HG02885 (cell line): ENCODE measurements at regions not wholly inside any gene's neighbourhood (a gene's known extent, or its start where the extent isn't known, plus 50 kb on each side); places are given as distances from the start of the nearest gene placed in this dataset.

Experiments
- ATAC-seq: cut with Tn5 transposase; IDR thresholded peaks from one replicate; pipeline ENCODE4 v1.9.1; 2021; ENCODE audit warnings: mild to moderate bottlenecking; ENCODE audit not compliant: unreplicated experiment, poor library complexity

DNA sequence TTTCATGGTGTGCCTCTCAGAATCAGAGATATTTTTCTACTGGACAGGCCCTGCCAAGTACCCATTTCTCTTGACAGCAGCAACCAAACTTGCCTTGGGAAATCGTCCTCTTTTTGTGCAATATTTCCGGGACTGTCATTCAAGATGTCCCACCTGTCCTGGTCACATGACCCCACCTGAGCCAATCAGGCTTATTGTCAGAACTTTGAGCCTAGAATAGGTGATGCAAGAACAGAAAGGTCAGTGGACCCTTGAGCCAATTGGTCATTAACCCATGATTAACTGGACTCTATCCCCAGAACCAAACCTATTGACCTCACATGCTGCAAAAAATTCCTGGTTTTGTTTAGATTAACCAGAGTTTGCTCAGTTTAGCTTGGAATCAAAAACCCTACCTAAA lies 108.3 kb upstream of the TOP1 start:
- no peak for ATAC-seq

DNA sequence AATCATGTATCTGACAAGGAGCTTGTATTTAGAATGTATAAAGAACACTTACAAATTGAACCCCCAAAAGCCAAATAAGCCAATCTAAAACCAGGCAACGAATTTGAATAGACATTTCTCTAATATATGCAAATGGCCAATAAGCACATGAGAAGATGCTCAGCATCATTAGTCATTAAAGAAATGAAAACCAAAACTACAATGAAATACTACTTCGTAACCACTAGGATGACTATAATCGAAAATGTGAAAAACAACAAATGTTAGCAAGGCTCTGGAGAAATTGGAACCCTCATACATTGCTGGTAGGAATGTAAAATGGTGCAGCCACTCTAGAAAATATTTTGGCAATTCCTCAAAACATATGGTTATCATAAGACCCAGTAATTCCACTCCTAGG lies 105.8 kb upstream of the TOP1 start:
- no peak for ATAC-seq

DNA sequence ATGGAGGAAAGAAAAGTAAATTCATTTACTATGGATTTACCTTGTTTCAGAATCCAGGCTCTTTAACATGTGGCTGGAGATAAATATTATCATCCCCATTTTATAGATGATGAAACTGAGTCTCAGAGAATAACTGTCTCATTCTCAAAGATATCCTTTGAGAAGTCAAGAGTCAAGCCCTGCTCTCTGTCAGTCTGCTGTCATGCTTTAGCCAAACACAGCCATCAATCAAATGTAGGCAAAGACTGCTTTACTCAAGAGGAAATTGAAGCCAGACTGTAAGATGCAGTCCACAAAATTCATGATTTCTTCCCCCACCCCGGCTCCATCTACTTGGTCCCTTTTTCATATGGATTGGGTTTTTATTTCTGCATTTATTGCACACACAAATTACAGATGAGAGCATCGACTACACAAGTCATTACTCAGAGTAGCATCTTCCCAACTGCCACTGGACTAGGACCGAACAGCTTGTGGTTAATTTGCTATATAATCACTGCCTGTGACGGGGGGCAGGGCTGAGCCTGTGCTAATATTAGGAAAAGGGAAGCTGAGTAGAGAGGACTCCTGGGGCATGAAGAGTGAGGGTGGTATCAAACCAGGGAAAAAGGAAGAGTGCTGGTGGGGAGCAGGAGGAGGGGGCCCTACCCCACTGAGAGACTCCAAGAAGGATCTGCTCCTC lies 102.7 kb upstream of the TOP1 start:
- no peak for ATAC-seq

DNA sequence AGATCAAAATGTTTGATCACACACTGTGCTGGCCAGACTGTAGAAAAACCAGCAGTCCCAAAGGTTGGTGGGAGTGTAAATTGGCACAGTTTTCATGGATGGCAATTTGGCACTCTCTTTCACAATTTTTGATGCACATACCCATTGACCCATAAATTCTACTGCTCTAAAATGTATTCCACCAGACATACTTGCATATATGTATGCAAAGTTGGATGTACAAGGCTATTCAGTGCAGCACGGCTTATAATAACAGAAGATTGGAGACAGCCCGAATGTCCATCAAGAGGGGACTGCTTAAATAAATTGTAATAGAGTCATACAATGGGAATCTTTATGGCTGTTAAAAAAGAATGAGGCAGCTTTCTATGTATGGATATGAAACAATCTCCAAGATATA lies 101.7 kb upstream of the TOP1 start:
- no peak for ATAC-seq

DNA sequence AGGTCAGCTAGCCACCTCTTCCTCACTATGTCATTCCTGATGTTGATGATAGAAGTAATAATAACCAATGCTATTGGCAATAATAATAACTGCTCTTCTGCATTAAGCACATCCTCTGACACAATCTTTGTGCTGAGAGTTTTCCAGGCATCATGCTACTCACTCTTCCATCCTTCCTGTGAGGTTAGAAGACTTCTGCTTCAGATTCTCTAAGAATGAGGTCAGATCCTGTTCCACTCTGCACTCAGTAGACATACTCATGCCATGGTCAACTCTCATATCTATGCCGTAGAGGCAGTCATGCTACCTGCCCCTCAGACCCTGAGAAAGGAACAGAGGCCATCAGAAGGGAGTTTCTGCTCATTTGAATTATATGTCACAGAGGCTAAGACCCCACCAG lies 98.1 kb upstream of the TOP1 start:
- no peak for ATAC-seq

DNA sequence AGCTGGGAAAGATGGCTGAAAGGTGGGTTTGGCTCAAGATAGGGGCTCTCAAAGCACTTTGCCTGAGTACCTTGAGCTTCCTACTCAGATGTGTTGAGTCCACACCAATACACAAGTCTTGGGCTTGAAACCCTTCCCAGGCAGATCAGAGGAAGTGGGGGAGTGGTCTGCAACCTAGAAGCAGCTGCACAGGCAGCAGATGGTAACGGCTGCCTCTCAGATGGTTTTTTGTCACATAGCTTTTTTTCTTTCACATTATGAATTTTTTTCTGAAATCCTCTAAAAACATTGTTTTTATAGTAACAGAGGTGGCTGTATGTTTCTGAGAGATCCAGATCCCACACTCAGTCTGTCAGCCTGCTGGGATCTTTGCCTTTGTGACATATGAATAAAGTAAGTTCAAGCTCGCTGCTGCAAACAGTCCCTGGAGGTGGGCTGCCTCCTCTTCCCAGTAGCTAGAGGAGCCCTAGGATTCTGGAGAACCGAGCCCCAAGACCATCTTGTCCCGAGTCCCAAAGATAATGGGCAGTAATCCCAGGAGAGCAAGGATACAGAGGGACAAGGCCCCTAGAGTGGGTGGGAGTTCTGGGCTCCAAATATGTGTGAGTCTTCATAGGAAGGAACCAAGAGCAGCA lies 97.1 kb upstream of the TOP1 start:
- ATAC-seq = no peak

DNA sequence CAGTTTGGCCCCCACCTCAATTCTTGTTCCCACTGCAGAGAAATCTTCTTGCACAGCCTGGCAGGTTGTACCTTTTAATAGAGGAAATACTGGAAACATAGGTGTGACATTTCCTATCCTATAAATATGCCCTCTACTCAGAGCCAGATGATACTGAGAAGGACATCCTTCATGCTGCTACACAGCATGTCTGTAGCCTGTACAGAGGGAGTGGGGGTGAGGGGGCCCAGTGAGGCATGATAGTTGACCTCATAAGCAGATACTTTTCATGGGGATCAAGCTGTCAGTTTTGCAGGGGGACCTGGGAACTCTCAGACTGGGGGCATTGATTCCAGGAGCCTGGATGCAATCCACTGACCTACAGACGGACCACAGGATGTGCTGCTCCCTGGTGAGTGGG lies 96.2 kb upstream of the TOP1 start:
- ATAC-seq = no peak

DNA sequence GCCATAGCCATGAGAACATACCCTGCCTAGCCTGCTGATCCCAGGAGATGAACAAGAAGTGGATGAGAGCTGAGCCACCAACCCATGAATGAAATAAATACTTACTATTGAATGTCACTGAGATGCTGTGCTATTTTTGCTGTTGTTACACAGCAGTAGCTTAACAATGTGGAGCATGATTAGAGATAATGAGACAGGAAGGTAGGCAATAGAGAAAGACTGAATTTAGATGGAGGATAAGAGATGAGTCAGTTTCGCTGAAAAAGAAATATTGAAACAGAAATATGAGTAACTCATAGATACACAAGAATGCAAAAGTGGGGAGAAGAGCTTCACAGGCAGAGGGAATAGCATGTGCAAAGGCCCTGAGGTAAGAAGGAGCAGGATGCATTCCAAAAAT lies 94.9 kb upstream of the TOP1 start:
- ATAC-seq = no peak

DNA sequence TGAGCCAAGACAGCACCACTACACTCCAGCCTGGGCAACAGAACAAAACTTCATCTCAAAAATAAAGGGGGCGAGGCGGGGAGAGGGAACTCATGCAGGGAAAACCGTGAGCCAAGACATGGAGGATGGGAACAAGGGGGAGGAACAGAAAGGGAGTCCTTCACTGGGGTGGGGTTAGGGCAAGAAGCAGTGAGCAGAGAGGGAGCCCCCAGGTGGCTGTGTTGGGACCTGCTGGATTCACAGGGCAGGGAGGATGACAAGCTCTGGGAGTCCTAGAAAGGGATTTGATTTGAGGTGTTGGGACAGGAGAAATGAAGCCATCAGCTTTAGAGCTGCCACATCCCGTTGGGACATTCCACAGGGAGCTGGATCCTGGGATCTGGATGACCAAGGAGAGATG lies 90.6 kb upstream of the TOP1 start:
- ATAC-seq = no peak

DNA sequence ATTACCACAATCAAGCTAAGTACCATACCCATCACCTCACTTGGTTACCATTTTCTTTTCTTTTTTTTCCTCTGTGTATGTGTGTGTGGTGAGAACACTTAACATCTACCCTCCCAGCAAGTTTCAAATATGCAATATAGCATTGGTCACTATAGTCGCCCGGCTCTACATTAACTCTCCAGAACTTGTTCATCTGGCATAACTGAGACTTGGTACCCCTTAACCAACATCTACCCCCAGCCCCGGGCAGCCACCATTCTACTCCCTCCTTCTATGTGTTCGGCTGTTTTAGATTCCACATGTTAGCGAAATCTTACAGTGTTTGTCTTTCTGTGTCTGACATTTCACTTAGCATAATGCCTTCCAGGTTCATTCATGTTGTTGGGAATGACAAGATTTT lies 89.0 kb upstream of the TOP1 start:
- no peak for ATAC-seq

DNA sequence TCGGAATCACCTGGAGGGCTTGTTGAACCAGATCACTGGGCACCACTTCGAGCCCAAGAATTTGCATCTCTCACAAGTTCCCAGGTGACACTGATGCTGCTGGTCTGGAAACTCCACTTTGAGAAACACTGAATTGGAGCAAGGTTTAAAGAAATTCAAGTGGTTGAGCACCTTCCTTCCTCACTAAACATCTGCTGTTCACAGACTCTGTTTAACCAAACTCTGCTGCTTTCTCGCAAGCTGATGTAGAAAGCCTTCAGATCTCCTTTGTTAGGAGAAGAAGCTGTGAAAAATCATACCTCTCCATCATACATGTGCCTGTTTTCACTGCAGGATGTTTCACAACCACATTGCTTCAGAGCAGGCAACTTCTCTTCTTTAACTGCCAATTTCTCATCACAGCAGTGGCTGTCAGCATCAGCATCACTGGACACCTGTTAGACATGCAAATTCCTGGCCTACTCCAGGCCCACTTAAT lies 87.5 kb upstream of the TOP1 start:
- ATAC-seq = no peak

DNA sequence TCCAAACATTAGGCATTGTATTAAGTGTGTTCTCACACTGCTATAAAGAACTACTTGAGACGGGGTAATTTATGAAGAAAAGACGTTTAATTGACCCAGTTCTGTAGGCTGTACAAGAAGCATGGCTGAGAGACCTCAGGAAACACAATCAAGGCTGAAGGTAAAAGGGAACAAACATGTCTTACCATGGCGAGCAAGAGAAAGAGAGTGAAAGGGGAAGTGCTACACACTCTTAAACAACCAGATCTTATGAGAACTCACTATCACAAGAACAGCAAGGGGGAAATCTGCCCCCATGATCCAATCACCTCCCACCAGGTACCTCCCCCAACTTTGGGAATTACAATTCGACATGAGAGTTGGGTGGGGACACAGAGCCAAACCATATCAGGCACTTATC lies 86.6 kb upstream of the TOP1 start:
- no peak for ATAC-seq

DNA sequence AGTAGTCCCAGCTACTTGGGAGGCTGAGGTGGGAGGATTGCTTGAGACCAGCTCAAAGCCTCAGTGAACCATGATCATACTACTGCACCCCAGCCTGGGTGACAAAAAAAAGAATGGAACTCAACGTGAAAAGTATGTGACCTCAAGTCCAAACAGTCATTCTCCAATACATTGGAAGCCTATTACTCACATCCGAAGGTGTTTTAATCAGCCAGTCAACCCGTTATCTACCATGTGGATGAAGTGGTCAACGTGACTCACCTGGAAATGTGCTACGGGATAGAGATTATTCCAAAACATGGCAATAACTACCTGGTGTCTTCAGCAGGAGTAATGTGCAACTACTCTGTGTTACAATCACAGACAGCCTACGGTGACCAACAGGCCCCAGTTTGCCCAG lies 85.8 kb upstream of the TOP1 start:
- no peak for ATAC-seq

DNA sequence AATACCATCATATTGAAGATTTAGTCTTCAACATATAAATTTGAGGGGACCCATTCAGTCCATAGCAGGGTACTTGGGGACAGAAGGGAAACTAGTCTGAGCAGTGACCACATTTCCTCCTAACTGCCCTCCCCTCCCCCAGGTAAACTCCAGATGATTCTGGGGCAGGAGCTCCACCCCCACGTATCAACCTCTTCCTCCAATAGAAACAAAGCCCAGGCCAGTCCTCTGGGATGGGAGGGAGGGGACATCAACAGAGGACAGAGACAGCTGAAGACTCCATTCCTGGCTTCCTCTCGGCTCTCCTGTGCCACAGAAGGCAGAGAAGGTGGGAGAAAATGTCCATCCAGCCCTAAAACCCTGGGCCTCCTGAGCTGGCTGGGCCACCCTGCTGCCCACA lies 85.0 kb upstream of the TOP1 start:
- no peak for ATAC-seq

DNA sequence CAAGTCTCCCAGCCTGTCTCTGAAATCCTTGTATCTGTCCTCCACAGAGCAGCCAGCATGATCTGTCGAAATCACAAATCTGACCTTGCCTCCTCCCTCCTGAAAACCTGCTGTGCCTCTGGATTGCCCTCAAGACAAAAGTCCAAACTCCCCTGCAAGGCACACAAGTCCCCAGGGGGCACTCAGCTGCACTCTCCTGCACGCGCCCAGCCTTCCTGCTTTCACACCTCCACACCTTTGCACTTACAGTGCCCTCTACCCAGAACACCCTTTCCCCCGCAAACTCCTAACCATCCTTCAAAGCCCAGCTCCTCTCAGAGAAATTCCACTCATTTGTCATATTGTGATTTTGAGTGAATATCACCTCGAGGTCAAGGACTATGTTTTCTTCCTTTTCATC lies 83.4 kb upstream of the TOP1 start:
- no peak for ATAC-seq

DNA sequence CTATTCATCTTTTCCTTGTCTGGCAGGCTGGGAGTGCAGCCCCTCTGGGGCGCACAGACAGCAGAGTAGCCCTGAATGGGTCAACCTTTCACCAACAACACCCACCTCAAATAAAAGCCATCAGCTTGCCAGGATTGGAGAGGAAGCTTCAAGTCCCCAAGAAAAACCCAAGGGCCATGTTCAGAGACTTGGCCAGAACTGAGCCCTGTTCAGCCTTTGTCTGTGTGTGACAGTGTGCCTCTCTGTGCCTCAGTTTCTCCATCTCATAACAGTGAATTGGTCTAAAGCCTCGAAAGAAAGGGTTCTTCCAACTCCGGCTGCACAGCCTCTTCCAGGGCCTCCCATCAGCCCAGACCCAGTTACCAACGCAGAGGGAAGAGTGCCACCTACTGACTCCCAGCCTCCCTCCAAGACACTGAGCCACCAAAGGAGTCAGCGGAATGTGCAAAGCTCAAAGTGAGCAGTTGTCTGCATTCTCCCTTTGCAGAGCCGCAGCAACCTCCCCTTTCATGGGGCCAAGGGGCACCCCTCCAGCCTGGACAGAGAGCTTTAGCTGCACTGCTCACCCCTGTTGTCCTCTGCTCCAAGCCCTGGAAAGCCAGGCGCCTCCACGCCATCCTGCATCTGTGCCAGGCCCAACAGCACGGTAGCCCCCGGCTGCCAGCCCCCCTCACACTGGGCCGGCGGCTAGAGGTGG lies 82.7 kb upstream of the TOP1 start:
- ATAC-seq = no peak

DNA sequence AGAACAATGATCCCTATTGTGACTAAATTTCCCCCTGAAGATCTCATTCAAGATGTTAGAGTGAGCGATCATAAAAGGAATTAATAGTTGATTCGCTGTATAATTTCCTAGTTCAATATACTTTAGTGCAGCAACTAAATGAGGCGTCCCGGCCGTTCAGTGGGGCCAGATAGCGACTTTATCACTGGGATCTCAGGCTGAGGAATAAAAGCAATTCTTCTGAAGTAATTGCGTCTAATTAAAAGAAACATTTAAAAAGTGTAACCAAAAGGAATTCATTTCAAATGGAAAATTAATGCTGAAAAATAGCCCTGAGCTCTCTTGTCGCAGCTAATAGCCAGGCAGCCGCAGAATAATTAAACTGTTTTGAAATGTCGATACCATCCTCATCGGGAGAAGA lies 82.2 kb upstream of the TOP1 start:
- ATAC-seq = no peak

DNA sequence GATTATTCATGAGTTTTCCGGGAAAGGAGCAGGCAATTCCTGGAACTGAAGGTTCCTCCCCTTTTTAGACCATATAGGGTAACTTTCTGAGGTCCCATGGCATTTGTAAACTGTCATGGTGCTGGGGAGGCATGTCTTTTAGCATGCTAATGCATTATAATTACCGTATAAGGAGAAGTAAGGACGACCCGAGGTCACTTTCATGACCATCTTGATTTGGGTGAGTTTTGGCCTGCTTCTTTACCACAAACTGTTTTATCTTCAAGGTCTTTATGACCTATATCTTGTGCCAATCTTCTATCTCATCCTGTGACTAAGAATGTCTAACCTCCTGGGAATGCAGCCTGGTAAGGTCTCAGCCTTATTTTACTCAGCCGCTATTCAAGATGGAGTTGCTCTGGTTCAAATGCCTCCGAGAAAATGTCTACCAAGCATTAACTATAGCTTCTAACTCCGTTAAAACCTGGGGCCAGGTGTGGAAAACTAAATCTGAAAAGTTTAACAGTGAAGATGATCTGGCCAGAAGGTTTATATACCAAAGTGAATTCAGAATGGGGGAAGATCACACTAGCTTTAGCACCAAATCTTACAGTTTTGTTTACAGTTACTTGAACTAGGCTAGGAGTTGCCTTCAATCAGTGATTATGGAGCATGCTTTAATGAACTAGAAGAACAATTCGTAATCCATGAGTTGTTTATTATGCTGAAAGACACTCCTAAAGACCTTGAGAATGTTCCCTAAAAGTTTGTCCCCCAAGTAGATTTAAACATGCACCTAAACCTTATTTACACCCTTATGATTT lies 80.0 kb upstream of the TOP1 start:
- no peak for ATAC-seq

DNA sequence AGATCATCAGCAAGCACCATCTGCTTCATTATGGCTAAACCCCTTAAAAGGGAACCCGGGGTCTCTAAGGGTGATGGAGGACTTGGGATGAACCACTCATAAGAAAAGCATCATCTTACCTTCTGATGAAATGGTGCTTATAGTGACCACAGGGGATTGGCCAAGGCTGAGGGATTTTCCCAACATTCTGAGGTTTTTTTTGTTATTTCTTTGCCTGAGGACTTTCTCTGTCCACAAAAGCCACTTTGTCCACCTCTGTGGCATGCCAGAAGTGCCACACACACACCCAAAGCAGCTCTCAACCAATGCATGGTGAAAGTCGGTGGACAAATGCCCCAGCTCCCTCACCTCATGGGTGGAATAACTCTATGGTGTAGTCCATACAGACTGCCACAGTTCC lies 79.3 kb upstream of the TOP1 start:
- ATAC-seq = no peak

DNA sequence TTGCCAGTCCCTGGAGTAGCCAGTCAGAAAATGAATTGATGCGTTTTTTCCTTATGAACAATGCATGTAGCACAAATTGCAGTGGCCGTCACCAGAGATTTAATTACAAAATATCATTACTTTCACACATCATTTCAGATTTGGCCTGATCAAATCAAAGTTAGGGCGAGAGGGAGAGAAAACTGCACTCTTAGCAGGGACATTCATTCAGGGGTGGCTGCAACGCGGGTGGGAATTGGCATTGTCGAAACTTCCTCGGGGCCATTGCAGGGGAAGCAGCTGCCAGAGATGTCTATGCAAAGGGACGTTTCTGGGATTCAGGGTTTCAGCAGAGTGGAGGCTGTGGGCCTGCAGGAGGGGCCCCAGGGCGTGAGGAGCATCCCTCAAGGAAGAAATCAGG lies 76.5 kb upstream of the TOP1 start:
- no peak for ATAC-seq

DNA sequence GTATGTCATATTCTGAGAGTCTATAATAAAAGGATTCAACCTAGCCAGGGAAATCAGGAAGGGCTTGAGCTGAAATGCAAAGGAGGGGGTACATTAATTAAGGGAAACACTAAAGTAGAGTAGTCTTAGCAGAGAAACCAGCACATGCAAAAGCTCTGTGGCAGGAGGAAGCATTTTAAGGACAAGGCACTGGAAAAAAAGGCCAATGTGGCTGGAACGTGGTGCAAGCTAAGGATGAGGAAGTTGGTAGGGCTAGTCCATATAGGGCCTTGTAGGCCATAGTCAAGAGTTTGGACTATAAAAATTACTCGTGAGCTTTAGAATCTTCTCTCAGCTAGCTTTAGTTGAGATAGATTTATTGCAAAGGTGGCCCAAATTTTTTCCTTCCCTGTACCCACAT lies 75.2 kb upstream of the TOP1 start:
- no peak for ATAC-seq
